ENCODE measurements at regions not wholly inside any gene's neighbourhood (a gene's known extent, or its start where the extent isn't known, plus 50 kb on each side); places are given as distances from the start of the nearest gene placed in this dataset.

- TF ChIP-seq POLR2A (IDR thresholded peaks at IDR 0.05; ENCODE audit: low read length) (no peak), GATA1 (IDR thresholded peaks at IDR 0.05; ENCODE audit: low read depth, low read length) (no peak)
Measured at GRCh38 chr15:79494963-79495755, 63.0 kb downstream of the MINAR1 start.
